ENCODE measurements at regions not wholly inside any gene's neighbourhood (a gene's known extent, or its start where the extent isn't known, plus 50 kb on each side); places are given as distances from the start of the nearest gene placed in this dataset.

DNA sequence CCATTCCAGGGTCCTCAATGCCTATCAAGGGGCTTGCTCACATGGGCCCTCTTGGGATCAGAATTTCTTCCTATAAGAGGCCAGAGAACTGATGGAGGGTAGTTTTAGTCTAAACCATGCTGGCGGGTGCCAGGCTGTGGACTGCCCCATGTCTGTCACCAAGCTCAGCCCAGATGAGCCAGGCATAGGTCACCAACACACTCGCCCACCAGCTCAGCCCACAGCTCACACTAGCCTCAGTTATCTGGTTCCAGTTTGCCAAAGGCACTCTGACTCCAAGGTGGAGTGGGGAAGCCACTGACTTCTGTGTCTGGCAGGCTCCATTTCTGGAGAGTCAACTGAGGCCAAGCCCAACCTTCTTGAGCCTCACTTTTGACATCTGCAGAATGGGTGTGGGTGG lies 50.7 kb upstream of the INSYN1 start:
- no peak for DNase-seq (ENCODE audit: low spot score)

DNA sequence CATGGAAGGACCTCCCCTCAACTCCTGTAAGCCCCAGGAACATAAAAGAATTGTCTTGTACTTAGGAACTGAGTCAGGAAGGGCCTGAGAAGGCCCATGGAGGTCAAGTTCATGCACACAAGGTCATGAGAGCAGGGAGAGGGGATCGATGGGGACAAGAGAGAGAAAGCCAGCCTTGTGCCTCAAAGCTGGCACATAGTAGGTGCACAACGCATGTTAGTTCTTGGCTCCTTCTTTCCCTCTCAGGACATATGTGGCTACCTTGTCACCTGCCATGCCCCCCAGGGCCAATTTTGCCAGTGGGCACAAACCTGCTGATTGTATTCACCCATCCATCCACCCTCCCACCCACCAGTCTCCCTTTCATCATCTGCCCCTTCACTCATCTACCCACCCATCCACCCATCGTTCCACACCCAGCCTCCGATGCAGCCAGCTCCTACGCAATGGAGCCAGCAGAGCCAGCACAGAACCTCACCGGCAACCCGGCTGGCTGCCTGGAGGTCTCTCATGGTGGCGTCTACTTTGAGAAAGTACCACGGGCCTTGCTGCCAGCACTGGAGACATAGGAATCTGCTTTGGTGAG lies 52.4 kb upstream of the INSYN1 start:
- no peak for DNase-seq (ENCODE audit: low spot score)

DNA sequence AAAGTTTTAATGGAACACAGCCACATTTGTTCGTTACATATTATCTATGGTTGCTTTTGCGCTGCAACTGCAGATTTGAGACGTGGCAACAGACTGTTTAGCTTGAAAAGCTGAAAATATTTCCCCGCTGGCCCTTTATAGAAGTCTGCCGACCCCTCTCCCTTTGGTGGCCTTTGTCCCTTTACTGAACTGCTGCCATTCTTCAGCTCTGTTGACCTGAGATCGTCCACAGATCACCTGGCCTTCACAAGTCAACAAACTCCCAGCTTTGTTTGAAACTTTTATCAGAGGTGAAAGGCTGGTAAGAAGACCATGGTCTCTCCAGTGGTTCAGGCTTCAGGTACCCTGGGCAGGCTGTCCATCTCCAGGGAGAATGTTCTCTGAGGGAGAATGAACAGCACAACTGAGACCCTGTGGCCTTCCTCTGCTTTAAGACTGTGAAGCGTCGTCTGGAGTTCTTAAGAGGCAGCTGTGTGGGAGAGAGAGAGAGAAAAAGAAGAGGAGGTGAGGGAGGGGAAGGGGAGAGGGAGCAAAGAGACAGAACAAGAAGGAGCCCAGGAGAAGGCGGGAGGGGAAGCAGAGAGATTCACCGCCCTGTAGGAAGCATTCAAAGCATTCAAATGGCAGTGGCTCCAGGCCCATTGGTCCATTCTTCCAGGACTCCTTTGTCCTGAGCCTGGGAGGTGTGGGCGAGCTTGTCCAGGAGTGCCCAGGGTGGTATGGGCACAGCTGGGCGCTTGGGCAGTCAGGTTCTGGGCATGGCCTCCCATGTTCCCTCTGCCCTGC lies 53.7 kb upstream of the INSYN1 start:
- DNase-seq (ENCODE audit: low spot score), result no peak

DNA sequence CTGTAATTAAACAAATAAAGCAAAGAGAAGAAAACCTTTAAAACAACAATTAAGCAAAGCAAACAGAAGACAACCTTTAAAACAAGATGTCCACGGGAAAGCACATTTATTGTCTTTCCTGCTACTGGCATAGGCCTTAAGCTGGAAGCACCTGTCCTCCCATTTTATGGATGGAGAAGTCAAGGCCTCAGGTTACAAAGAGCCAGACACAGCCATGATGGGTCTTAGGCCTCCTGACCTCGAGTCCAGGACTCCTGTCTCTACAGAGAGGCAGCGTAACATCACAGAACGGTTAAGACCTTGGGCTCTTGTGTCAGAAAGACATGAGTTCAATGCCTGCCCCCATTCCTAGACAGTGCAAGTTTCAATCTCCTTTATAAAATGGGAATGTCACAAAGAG lies 54.7 kb upstream of the INSYN1 start:
- DNase-seq (ENCODE audit: low spot score), result no peak

DNA sequence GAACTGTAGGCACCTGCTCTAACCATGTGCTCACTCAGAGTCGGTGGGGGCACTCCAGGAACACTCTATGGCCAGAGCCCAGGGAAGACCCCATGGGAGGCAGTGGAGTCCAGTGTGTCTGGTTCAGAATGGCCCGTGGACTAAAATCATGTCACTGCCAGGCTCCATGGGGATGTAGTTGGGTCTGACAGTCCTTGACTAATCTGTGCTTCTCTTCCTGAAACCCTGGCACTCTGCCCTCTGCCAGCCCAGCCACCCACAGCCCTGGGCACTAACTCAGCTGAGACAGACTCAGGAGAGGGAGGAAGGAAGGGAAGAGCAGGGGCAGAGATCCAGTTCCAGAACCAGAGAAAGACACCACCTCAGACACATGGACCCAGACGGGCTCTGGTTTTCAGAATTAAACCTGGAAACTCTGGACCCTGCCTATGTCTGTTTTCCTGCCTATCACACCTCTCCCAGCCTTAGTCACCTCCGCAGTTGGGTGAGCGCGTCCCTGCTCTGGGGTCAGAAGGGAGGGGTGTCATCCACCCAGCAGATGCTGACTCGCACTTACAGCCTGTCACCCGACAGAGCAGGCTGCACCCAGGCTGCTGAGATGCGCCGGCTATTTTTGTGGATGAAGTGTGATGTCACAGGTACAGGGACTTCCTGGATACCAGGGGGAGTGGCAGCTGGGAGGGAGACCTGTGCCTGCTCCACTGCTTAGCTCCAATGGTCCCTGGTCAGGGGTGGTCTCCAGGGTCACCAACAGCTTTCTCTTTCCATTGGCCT lies 56.8 kb upstream of the INSYN1 start:
- DNase-seq (ENCODE audit: low spot score), result no peak

- no peak for DNase-seq (ENCODE audit: low spot score)
Observed at GRCh38 chr15:73812806-73813465, 59.8 kb upstream of the INSYN1 start.

GRCh38 chr15:73813589-73813988 lies 59.8 kb upstream of the TBC1D21 start:
- no peak for DNase-seq (ENCODE audit: low spot score)

DNA sequence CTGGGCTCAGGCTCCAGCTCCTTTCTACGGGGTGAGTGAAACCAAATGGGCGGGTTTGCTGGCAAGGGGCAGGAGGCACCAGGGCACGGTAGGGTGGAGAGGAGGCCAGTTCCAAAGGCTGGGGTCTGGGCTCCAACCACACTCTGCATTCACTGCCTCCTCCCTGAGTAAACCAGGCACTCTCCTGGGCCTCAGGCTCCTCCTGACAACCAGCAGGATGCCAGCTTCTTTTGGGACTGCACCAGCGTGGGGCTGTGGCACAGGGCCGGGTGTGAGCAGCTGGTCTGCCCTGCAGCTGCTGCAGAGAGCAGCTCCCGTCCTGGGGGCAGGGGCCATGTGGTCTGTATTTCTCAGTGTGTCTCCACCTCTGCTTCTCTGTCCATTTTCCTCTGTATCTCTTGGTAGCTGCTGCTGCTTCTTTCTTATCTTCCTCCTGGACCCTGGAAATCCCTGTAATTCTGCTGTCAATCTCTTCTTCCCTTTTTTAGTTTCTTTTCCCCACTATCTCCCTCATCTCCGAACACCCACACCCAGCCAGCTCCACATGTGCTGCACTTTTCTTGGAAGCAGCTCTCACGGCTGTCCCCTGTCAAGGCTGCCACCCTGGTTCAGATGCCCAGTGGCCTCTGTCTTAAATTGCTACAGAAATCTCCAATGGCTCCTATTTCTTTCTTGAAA lies 54.9 kb upstream of the TBC1D21 start:
- peak; percentile 42 for DNase-seq (ENCODE audit: low spot score)

DNA sequence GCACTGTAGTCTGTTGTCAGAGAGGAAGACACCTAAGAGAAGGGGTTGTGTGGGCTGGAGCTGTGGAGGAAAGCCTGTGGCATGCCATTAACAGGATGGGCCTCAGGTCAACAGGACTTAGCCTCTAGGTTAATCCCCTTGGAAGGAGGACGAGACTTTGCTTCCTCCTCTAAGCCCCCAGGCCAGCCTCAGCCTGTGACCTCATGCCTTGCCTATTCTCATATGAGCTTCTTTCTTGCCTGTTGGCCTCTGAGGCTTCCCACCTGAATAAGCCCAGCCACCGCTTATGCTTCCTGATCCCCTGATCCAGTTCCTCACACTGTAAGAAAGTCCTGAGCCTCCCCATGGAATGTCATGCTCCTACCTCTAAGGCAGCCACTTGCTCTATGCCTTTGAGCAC lies 52.2 kb upstream of the TBC1D21 start:
- DNase-seq (ENCODE audit: low spot score), result no peak

- peak; percentile 15 for DNase-seq (ENCODE audit: low spot score)
Observed at GRCh38 chr15:73822998-73823397, 50.4 kb upstream of the TBC1D21 start.

Data from umbilical cord (tissue), 1 donor.